CD8-positive, alpha-beta memory T cell (primary cell): ENCODE measurements at regions not wholly inside any gene's neighbourhood (a gene's known extent, or its start where the extent isn't known, plus 50 kb on each side); places are given as distances from the start of the nearest gene placed in this dataset.

ENCODE experiments used
- CTCF ChIA-PET: fragments of 350-600 bp; sonication (Branson Sonifier 250); formaldehyde crosslinking; loops from one replicate; lab custom pipeline; 2021; ENCODE audit warnings: antibody characterized with exemption; lab: Charles Lee
- POLR2A ChIA-PET: fragments of 350-600 bp; sonication (Branson Sonifier 250); formaldehyde crosslinking; loops from one replicate; lab custom pipeline; 2021; ENCODE audit warnings: antibody characterized with exemption; lab: Charles Lee
- DNase-seq, 5 donors: peaks; one replicate each; pipeline versions ENCODE4 v3.0.0 to v3.0.0-alpha.2; 2020 to 2022; ENCODE audit warnings: mixed read lengths in 1 of 5
- H3K27ac ChIP-seq: one replicate; pipeline ENCODE4 v1.7.0; 2013; ENCODE audit warnings: low read depth, mild to moderate bottlenecking, low read length, moderate library complexity
- H3K27me3 ChIP-seq: 2 replicates; pipeline ENCODE4 v1.7.0; 2013; ENCODE audit warnings: low read length, mild to moderate bottlenecking; ENCODE audit not compliant: insufficient read depth, poor library complexity, severe bottlenecking
- H3K36me3 ChIP-seq: 2 replicates; pipeline ENCODE4 v1.7.0; 2013; ENCODE audit warnings: mild to moderate bottlenecking, low read length, moderate library complexity; ENCODE audit not compliant: insufficient read depth
- H3K4me1 ChIP-seq: 2 replicates; pipeline ENCODE4 v1.7.0; 2013; ENCODE audit warnings: mild to moderate bottlenecking, low read length, moderate library complexity; ENCODE audit not compliant: insufficient read depth
- H3K4me3 ChIP-seq: 2 replicates; pipeline ENCODE4 v1.7.0; 2013; ENCODE audit warnings: mild to moderate bottlenecking, low read length
- H3K9me3 ChIP-seq: 2 replicates; pipeline ENCODE4 v1.7.0; 2013; ENCODE audit warnings: mild to moderate bottlenecking, low read length
- H3K27ac Mint-ChIP-seq, 8 donors: one replicate each; pipeline ENCODE4 v1.8.0; 2020 to 2021; ENCODE audit warnings: mixed read lengths in 8 of 8, mild to moderate bottlenecking in 6 of 8, inconsistent platforms in 3 of 8, moderate library complexity in 3 of 8
- H3K27me3 Mint-ChIP-seq, 2 donors: one replicate each; pipeline ENCODE4 v1.8.0; 2020 to 2021; ENCODE audit warnings: mixed read lengths in 2 of 2, mild to moderate bottlenecking in 1 of 2, moderate library complexity in 1 of 2
- H3K36me3 Mint-ChIP-seq, 3 donors: one replicate each; pipeline ENCODE4 v1.8.0; 2020 to 2021; ENCODE audit warnings: mixed read lengths in 3 of 3, inconsistent platforms in 1 of 3, mild to moderate bottlenecking in 1 of 3
- H3K4me1 Mint-ChIP-seq, 3 donors: one replicate each; pipeline ENCODE4 v1.8.0; 2020 to 2021; ENCODE audit warnings: mixed read lengths in 3 of 3, inconsistent platforms in 1 of 3, mild to moderate bottlenecking in 1 of 3
- H3K4me3 Mint-ChIP-seq, 7 donors: one replicate each; pipeline ENCODE4 v1.8.0; 2020 to 2021; ENCODE audit warnings: mixed read lengths in 7 of 7, mild to moderate bottlenecking in 6 of 7, moderate library complexity in 4 of 7, inconsistent platforms in 2 of 7
- H3K9me3 Mint-ChIP-seq, 5 donors: one replicate each; pipeline ENCODE4 v1.8.0; 2020 to 2022; ENCODE audit warnings: mixed read lengths in 5 of 5, mild to moderate bottlenecking in 3 of 5, moderate library complexity in 2 of 5, inconsistent platforms in 1 of 5

GRCh38 chr13:58018865-58019264, 387.3 kb downstream of the PCDH17 start:
- CTCF ChIA-PET: no interaction called here
- Mint-ChIP-seq H3K36me3 (no peaks in the 10 kb centered on the region), H3K9me3 (peaks cover 0 to 14% (median 8%) of the 10 kb centered on the region in 5 donors)

DNA sequence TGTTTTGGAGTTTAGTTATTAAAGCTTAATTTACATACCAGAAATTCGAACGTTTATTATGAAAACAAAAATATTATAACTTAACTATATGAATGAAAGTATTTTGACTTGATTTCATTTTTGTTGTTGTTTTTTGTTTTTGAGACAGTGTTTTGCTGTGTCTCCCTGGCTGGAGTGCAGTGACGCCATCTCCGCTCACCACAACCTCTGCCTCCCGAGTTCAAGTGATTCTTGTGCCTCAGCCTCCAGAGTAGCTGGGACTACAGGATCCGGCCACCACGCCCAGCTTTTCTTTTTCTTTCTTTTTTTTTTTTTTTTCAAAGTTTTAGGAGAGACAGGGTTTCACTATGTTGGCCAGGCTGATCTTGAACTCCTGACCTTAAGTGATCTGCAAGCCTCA, 392.6 kb downstream of the PCDH17 start:
- Histone ChIP-seq H3K9me3 (no peaks in the 10 kb centered on the region), H3K27me3 (no peaks in the 10 kb centered on the region), H3K27ac (no peak overlapping the region), H3K4me3 (no peak overlapping the region), H3K36me3 (no peaks in the 10 kb centered on the region), H3K4me1 (no peaks in the 10 kb centered on the region)
- DNase-seq: no peak
- CTCF ChIA-PET: no interaction called here
- Mint-ChIP-seq H3K27me3 (no peaks in the 10 kb centered on the region), H3K27ac (no peak overlapping the region), H3K36me3 (no peaks in the 10 kb centered on the region), H3K9me3 (peaks cover 2 to 27% (median 6%) of the 10 kb centered on the region in 5 donors), H3K4me3 (no peak overlapping the region), H3K4me1 (no peaks in the 10 kb centered on the region)
- POLR2A ChIA-PET: no interaction called here

More at GRCh38 chr13:58018865-58019264, 387.3 kb downstream of the PCDH17 start:
- Mint-ChIP-seq H3K4me1 (no peaks in the 10 kb centered on the region), H3K27me3 (no peaks in the 10 kb centered on the region), H3K4me3 (no peak overlapping the region), H3K27ac (no peak overlapping the region)
- DNase-seq: no peak
- H3K36me3 ChIP-seq: no peaks in the 10 kb centered on the region
- no peak overlapping the region for H3K4me3 ChIP-seq
- no peaks in the 10 kb centered on the region for H3K27me3 ChIP-seq
- H3K27ac ChIP-seq: no peak overlapping the region
- H3K4me1 ChIP-seq: no peaks in the 10 kb centered on the region
- no peaks in the 10 kb centered on the region for H3K9me3 ChIP-seq
- POLR2A ChIA-PET: no interaction called here

GRCh38 chr13:58025821-58026220, 394.3 kb downstream of the PCDH17 start:
- Histone ChIP-seq H3K4me1 (no peaks in the 10 kb centered on the region), H3K36me3 (no peaks in the 10 kb centered on the region), H3K4me3 (no peak overlapping the region), H3K27ac (no peak overlapping the region), H3K27me3 (no peaks in the 10 kb centered on the region), H3K9me3 (no peaks in the 10 kb centered on the region)
- ChIA-PET CTCF (no interaction called here), POLR2A (no interaction called here)
- no peak for DNase-seq
- Mint-ChIP-seq H3K36me3 (no peaks in the 10 kb centered on the region), H3K4me1 (no peaks in the 10 kb centered on the region), H3K9me3 (peaks cover 2 to 24% (median 6%) of the 10 kb centered on the region in 5 donors), H3K27me3 (no peaks in the 10 kb centered on the region), H3K4me3 (no peak overlapping the region), H3K27ac (no peak overlapping the region)

- CTCF ChIA-PET: no interaction called here
- no peak for DNase-seq
- H3K9me3 ChIP-seq: no peaks in the 10 kb centered on the region
Measured at GRCh38 chr13:58032676-58033460, 401.3 kb downstream of the PCDH17 start.

GRCh38 chr13:58043971-58044370, 412.4 kb downstream of the PCDH17 start:
- Histone ChIP-seq H3K27ac (no peak overlapping the region), H3K27me3 (no peaks in the 10 kb centered on the region), H3K4me1 (no peaks in the 10 kb centered on the region), H3K36me3 (no peaks in the 10 kb centered on the region), H3K4me3 (no peak overlapping the region), H3K9me3 (no peaks in the 10 kb centered on the region)
- CTCF ChIA-PET: no interaction called here
- POLR2A ChIA-PET: no interaction called here
- no peaks in the 10 kb centered on the region for H3K36me3 Mint-ChIP-seq
- no peak overlapping the region for H3K4me3 Mint-ChIP-seq
- H3K27ac Mint-ChIP-seq: no peak overlapping the region
- no peak for DNase-seq
- H3K4me1 Mint-ChIP-seq: no peaks in the 10 kb centered on the region
- peaks cover 8 to 30% (median 10%) of the 10 kb centered on the region in 5 donors for H3K9me3 Mint-ChIP-seq
- no peaks in the 10 kb centered on the region for H3K27me3 Mint-ChIP-seq

More at GRCh38 chr13:58032676-58033460, 401.3 kb downstream of the PCDH17 start:
- no peak overlapping the region for H3K4me3 ChIP-seq
- H3K4me1 Mint-ChIP-seq: no peaks in the 10 kb centered on the region
- no peaks in the 10 kb centered on the region for H3K27me3 ChIP-seq
- H3K36me3 ChIP-seq: no peaks in the 10 kb centered on the region
- no peak overlapping the region for H3K4me3 Mint-ChIP-seq
- H3K27ac ChIP-seq: no peak overlapping the region
- H3K27ac Mint-ChIP-seq: no peak overlapping the region
- no peaks in the 10 kb centered on the region for H3K27me3 Mint-ChIP-seq
- POLR2A ChIA-PET: no interaction called here
- peaks cover 0 to 21% (median 5%) of the 10 kb centered on the region in 5 donors for H3K9me3 Mint-ChIP-seq
- H3K36me3 Mint-ChIP-seq: no peaks in the 10 kb centered on the region
- no peaks in the 10 kb centered on the region for H3K4me1 ChIP-seq

- CTCF ChIA-PET: no interaction called here
- no peaks in the 10 kb centered on the region for H3K4me1 ChIP-seq
- H3K4me1 Mint-ChIP-seq: no peaks in the 10 kb centered on the region
- POLR2A ChIA-PET: no interaction called here
- H3K4me3 Mint-ChIP-seq: no peak overlapping the region
- peaks cover 4 to 35% (median 16%) of the 10 kb centered on the region in 5 donors for H3K9me3 Mint-ChIP-seq
- H3K9me3 ChIP-seq: no peaks in the 10 kb centered on the region
- no peak for DNase-seq
- no peaks in the 10 kb centered on the region for H3K36me3 ChIP-seq
- no peaks in the 10 kb centered on the region for H3K36me3 Mint-ChIP-seq
- H3K27me3 Mint-ChIP-seq: no peaks in the 10 kb centered on the region
- H3K4me3 ChIP-seq: no peak overlapping the region
- no peak overlapping the region for H3K27ac Mint-ChIP-seq
- no peaks in the 10 kb centered on the region for H3K27me3 ChIP-seq
- H3K27ac ChIP-seq: no peak overlapping the region
Measured at GRCh38 chr13:58048670-58049069, 417.1 kb downstream of the PCDH17 start.

- no peak overlapping the region for H3K27ac Mint-ChIP-seq
- no peak overlapping the region for H3K27ac ChIP-seq
- no peak for DNase-seq
- no peaks in the 10 kb centered on the region for H3K4me1 ChIP-seq
- ChIA-PET POLR2A (no interaction called here), CTCF (no interaction called here)
- no peaks in the 10 kb centered on the region for H3K4me1 Mint-ChIP-seq
- peaks cover 2 to 24% (median 12%) of the 10 kb centered on the region in 5 donors for H3K9me3 Mint-ChIP-seq
- no peaks in the 10 kb centered on the region for H3K36me3 Mint-ChIP-seq
- H3K9me3 ChIP-seq: no peaks in the 10 kb centered on the region
- no peak overlapping the region for H3K4me3 Mint-ChIP-seq
- H3K36me3 ChIP-seq: no peaks in the 10 kb centered on the region
- H3K27me3 Mint-ChIP-seq: no peaks in the 10 kb centered on the region
- H3K27me3 ChIP-seq: no peaks in the 10 kb centered on the region
- H3K4me3 ChIP-seq: no peak overlapping the region
Measured at GRCh38 chr13:58051396-58051795, 419.9 kb downstream of the PCDH17 start.

DNA sequence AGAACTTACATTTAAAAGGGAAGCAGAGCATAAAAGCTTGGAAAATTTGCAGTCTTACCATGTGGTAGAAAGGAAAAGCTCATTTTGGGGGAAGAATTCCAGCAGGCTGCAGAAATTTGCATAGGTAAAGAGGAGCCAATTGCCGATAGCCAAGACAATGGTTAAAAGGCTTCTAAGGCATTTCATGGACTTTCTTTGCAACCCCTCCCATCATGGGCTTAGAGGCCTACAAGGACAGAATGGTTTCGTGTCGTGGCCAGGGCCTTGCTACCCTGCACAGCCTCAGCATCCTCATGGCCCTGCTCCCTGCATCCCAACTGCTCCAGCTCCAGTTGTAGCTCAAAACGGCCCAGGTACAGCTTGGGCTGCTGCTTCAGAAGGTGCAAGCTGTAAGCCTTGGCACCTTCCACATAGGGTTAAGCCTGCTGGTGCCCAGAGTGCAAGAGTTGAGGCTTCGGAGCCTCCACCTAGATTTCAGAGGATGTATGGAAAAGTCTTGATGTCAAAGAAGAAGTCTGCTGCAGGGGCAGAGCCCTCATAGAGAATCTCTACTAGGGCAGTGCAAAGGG, 420.3 kb downstream of the PCDH17 start:
- CTCF ChIA-PET: no interaction called here
- no peaks in the 10 kb centered on the region for H3K4me1 ChIP-seq
- H3K4me3 Mint-ChIP-seq: no peak overlapping the region
- DNase-seq: no peak
- no peaks in the 10 kb centered on the region for H3K4me1 Mint-ChIP-seq
- no peaks in the 10 kb centered on the region for H3K9me3 ChIP-seq
- H3K36me3 Mint-ChIP-seq: no peaks in the 10 kb centered on the region
- no peaks in the 10 kb centered on the region for H3K27me3 Mint-ChIP-seq
- H3K27ac Mint-ChIP-seq: no peak overlapping the region
- H3K36me3 ChIP-seq: no peaks in the 10 kb centered on the region
- no peaks in the 10 kb centered on the region for H3K27me3 ChIP-seq
- H3K27ac ChIP-seq: no peak overlapping the region
- no peak overlapping the region for H3K4me3 ChIP-seq
- POLR2A ChIA-PET: no interaction called here
- peaks cover 0 to 25% (median 10%) of the 10 kb centered on the region in 5 donors for H3K9me3 Mint-ChIP-seq
